CD14-positive monocyte (primary cell): ENCODE measurements at regions not wholly inside any gene's neighbourhood (a gene's known extent, or its start where the extent isn't known, plus 50 kb on each side); places are given as distances from the start of the nearest gene placed in this dataset.

ENCODE experiments used
- DNase-seq, 3 donors: peaks; one replicate each; pipeline ENCODE4 v3.0.0-alpha.2; 2011 to 2022
- H2AFZ ChIP-seq: 2 replicates; pipeline ENCODE4 v1.6.0; 2012; ENCODE audit warnings: mild to moderate bottlenecking, low read depth, low read length, inconsistent platforms; ENCODE audit not compliant: insufficient read depth, poor library complexity, severe bottlenecking
- H3K27ac ChIP-seq, 2 donors: 1 replicate in 1 of 2; 2 replicates in 1 of 2; pipeline ENCODE4 v1.5.1; 2012 to 2013; ENCODE audit warnings: low read length in 2 of 2, control low read depth in 1 of 2, inconsistent platforms in 1 of 2, low read depth in 1 of 2, mild to moderate bottlenecking in 1 of 2
- H3K27me3 ChIP-seq, 2 donors: one replicate each; pipeline versions ENCODE4 v1.6.0 to v1.6.1; 2011 to 2013; ENCODE audit warnings: low read length in 2 of 2; ENCODE audit not compliant: control insufficient read depth in 2 of 2, insufficient read depth in 2 of 2
- H3K36me3 ChIP-seq, 2 donors: replicated peaks in 1 of 2; 1 replicate in 1 of 2; 2 replicates in 1 of 2; pipeline versions ENCODE4 v1.5.1 to v1.6.1; 2012 to 2013; ENCODE audit warnings: low read length in 2 of 2, control low read depth in 1 of 2, inconsistent platforms in 1 of 2, mild to moderate bottlenecking in 1 of 2; ENCODE audit not compliant: insufficient read depth in 2 of 2, control insufficient read depth in 1 of 2
- H3K4me1 ChIP-seq, 2 donors: 1 replicate in 1 of 2; 2 replicates in 1 of 2; pipeline versions ENCODE4 v1.5.1 to v1.6.1; 2012 to 2013; ENCODE audit warnings: low read length in 2 of 2, control low read depth in 1 of 2, inconsistent platforms in 1 of 2, mild to moderate bottlenecking in 1 of 2, moderate library complexity in 1 of 2; ENCODE audit not compliant: insufficient read depth in 2 of 2, control insufficient read depth in 1 of 2
- H3K4me2 ChIP-seq: replicated peaks from 2 replicates; pipeline ENCODE3; 2012; ENCODE audit warnings: low read length, moderate library complexity, mild to moderate bottlenecking; ENCODE audit not compliant: poor library complexity, severe bottlenecking; ENCODE audit errors: extremely low read depth
- H3K4me3 ChIP-seq, 3 experiments: fragments of 200-600 bp in 1 of 3; sonication (generic) in 1 of 3; replicated peaks in 1 of 3; 1 replicate in 2 of 3; 2 replicates in 1 of 3; pipeline ENCODE4 v1.5.1; 2011 to 2013; ENCODE audit warnings: low read length in 3 of 3, mild to moderate bottlenecking in 3 of 3, control low read depth in 2 of 3, low read depth in 2 of 3, inconsistent platforms in 1 of 3, moderate library complexity in 1 of 3
- H3K79me2 ChIP-seq: 2 replicates; pipeline ENCODE4 v1.6.0; 2012; ENCODE audit warnings: mild to moderate bottlenecking, control low read depth, inconsistent platforms, low read length, moderate library complexity; ENCODE audit not compliant: insufficient read depth
- H3K9ac ChIP-seq: 2 replicates; pipeline ENCODE4 v1.6.0; 2017; ENCODE audit warnings: low read length, mild to moderate bottlenecking; ENCODE audit not compliant: insufficient read depth, poor library complexity, severe bottlenecking
- H3K9me3 ChIP-seq, 2 donors: replicated peaks in 1 of 2; 1 replicate in 1 of 2; 2 replicates in 1 of 2; pipeline versions ENCODE4 v1.5.1 to v1.6.1; 2012 to 2013; ENCODE audit warnings: low read length in 2 of 2, control low read depth in 1 of 2; ENCODE audit not compliant: control insufficient read depth in 1 of 2, insufficient read depth in 1 of 2
- H4K20me1 ChIP-seq: 2 replicates; pipeline ENCODE4 v1.6.0; 2012; ENCODE audit warnings: mild to moderate bottlenecking, low read length, control low read depth, moderate library complexity; ENCODE audit not compliant: insufficient read depth
- H3K27ac Mint-ChIP-seq, 7 donors: one replicate each; pipeline ENCODE4 v1.8.0; 2020; ENCODE audit warnings: mild to moderate bottlenecking in 7 of 7, mixed read lengths in 7 of 7, moderate library complexity in 6 of 7, inconsistent platforms in 2 of 7
- H3K27me3 Mint-ChIP-seq, 3 donors: one replicate each; pipeline ENCODE4 v1.8.0; 2021 to 2022; ENCODE audit warnings: low read depth in 3 of 3, mild to moderate bottlenecking in 3 of 3, mixed read lengths in 3 of 3, moderate library complexity in 3 of 3, inconsistent platforms in 1 of 3
- H3K36me3 Mint-ChIP-seq, 2 donors: one replicate each; pipeline ENCODE4 v1.8.0; 2020; ENCODE audit warnings: mixed read lengths in 2 of 2, inconsistent platforms in 1 of 2, mild to moderate bottlenecking in 1 of 2
- H3K4me1 Mint-ChIP-seq: one replicate; pipeline ENCODE4 v1.8.0; 2020; ENCODE audit warnings: mild to moderate bottlenecking, mixed read lengths
- H3K4me3 Mint-ChIP-seq, 2 donors: one replicate each; pipeline ENCODE4 v1.8.0; 2020; ENCODE audit warnings: mild to moderate bottlenecking in 2 of 2, mixed read lengths in 2 of 2, moderate library complexity in 1 of 2
- H3K9me3 Mint-ChIP-seq, 7 donors: one replicate each; pipeline ENCODE4 v1.8.0; 2020 to 2022; ENCODE audit warnings: mixed read lengths in 7 of 7, mild to moderate bottlenecking in 6 of 7, moderate library complexity in 6 of 7, inconsistent platforms in 2 of 7
- WGBS: methylation state at CpG from one replicate; pipeline ENCODE4 v1.1.5; 2013; ENCODE audit warnings: missing lambda C conversion rate; ENCODE audit not compliant: insufficient coverage; 5-methylcytosine and 5-hydroxymethylcytosine counted together
- intact Hi-C, 2 donors: fragments of 100-400 bp; cut with micrococcal nuclease; formaldehyde crosslinking; loops; one replicate each; pipeline versions ENCODE4 v1.15.0 to v1.15.1; 2023
- TF ChIP-seq, protein P1 (sequence below): fragments of 200-600 bp; IDR thresholded peaks from one replicate; pipeline ENCODE4 v1.8.0; 2022; ENCODE audit warnings: antibody characterized with exemption, mild to moderate bottlenecking

- H3K27me3 ChIP-seq, result no peaks in the 10 kb centered on the region
- intact Hi-C loops, result no loop called here
- H3K4me3 ChIP-seq, result no peak overlapping the region
- H3K4me1 ChIP-seq, result no peaks in the 10 kb centered on the region
- no peaks in the 10 kb centered on the region for H3K9me3 ChIP-seq
- H3K79me2 ChIP-seq, result no peaks in the 10 kb centered on the region
- H3K4me3 Mint-ChIP-seq, result no peak overlapping the region
- no peak overlapping the region for H3K4me2 ChIP-seq
- no peak overlapping the region for H3K27ac Mint-ChIP-seq
- no peaks in the 10 kb centered on the region for H4K20me1 ChIP-seq
- no peaks in the 10 kb centered on the region for H3K36me3 Mint-ChIP-seq
- TF ChIP-seq, protein P1, sequence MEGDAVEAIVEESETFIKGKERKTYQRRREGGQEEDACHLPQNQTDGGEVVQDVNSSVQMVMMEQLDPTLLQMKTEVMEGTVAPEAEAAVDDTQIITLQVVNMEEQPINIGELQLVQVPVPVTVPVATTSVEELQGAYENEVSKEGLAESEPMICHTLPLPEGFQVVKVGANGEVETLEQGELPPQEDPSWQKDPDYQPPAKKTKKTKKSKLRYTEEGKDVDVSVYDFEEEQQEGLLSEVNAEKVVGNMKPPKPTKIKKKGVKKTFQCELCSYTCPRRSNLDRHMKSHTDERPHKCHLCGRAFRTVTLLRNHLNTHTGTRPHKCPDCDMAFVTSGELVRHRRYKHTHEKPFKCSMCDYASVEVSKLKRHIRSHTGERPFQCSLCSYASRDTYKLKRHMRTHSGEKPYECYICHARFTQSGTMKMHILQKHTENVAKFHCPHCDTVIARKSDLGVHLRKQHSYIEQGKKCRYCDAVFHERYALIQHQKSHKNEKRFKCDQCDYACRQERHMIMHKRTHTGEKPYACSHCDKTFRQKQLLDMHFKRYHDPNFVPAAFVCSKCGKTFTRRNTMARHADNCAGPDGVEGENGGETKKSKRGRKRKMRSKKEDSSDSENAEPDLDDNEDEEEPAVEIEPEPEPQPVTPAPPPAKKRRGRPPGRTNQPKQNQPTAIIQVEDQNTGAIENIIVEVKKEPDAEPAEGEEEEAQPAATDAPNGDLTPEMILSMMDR, result no peak
- H3K27me3 Mint-ChIP-seq, result no peaks in the 10 kb centered on the region
- no CpG with 5 or more reads among the region's 2 CpGs for WGBS
- no peak overlapping the region for H2AFZ ChIP-seq
- no peak overlapping the region for H3K9ac ChIP-seq
- H3K9me3 Mint-ChIP-seq, result peaks cover 0 to 1% (median 0%) of the 10 kb centered on the region in 7 donors
- H3K27ac ChIP-seq, result no peak overlapping the region
- no peaks in the 10 kb centered on the region for H3K4me1 Mint-ChIP-seq
- H3K36me3 ChIP-seq, result no peaks in the 10 kb centered on the region
- DNase-seq, result no peak
These were observed 559.7 kb downstream of the BCL11A start for GRCh38 chr2:59993726-59994125.

GRCh38 chr2:59988341-59988740, 565.1 kb downstream of the BCL11A start:
- intact Hi-C loops, result no loop called here
- no peaks in the 10 kb centered on the region for H3K36me3 ChIP-seq
- no peak overlapping the region for H3K27ac Mint-ChIP-seq
- H3K36me3 Mint-ChIP-seq, result no peaks in the 10 kb centered on the region
- no peak overlapping the region for H2AFZ ChIP-seq
- no peak overlapping the region for H3K4me3 ChIP-seq
- no peak overlapping the region for H3K4me2 ChIP-seq
- H3K4me1 Mint-ChIP-seq, result no peaks in the 10 kb centered on the region
- H3K9me3 Mint-ChIP-seq, result peaks cover 0 to 1% (median 0%) of the 10 kb centered on the region in 7 donors
- no peaks in the 10 kb centered on the region for H4K20me1 ChIP-seq
- no peak for DNase-seq
- H3K27ac ChIP-seq, result no peak overlapping the region
- H3K4me1 ChIP-seq, result no peaks in the 10 kb centered on the region
- no peaks in the 10 kb centered on the region for H3K27me3 Mint-ChIP-seq
- H3K79me2 ChIP-seq, result no peaks in the 10 kb centered on the region
- no peak overlapping the region for H3K9ac ChIP-seq
- no peak overlapping the region for H3K4me3 Mint-ChIP-seq
- no peaks in the 10 kb centered on the region for H3K9me3 ChIP-seq
- TF ChIP-seq, protein P1, result no peak
- no peaks in the 10 kb centered on the region for H3K27me3 ChIP-seq
